ENCODE measurements at regions not wholly inside any gene's neighbourhood (a gene's known extent, or its start where the extent isn't known, plus 50 kb on each side); places are given as distances from the start of the nearest gene placed in this dataset.

DNA sequence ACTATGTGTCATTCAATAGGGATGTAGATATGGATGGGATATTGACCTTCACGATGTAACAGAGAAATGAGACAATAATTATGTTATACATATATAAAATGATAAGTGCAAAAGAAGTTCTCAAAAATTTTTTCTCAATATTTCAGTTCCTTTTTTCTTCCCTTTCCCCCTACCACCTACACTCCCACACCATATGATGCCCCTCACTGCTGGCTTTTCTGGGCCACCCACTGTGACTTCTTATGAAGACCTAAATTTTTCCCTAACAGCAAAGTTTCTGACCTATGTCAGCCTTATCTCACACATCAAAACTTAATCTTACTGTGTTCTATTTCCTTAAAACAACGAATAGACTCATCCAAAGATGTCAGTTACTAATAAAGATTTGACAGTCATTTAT, 89.9 kb upstream of the MYLIP start:
- H3K27ac ChIP-seq (ENCODE audit: low read depth), result no peak overlapping the region
- TF ChIP-seq, protein P1, sequence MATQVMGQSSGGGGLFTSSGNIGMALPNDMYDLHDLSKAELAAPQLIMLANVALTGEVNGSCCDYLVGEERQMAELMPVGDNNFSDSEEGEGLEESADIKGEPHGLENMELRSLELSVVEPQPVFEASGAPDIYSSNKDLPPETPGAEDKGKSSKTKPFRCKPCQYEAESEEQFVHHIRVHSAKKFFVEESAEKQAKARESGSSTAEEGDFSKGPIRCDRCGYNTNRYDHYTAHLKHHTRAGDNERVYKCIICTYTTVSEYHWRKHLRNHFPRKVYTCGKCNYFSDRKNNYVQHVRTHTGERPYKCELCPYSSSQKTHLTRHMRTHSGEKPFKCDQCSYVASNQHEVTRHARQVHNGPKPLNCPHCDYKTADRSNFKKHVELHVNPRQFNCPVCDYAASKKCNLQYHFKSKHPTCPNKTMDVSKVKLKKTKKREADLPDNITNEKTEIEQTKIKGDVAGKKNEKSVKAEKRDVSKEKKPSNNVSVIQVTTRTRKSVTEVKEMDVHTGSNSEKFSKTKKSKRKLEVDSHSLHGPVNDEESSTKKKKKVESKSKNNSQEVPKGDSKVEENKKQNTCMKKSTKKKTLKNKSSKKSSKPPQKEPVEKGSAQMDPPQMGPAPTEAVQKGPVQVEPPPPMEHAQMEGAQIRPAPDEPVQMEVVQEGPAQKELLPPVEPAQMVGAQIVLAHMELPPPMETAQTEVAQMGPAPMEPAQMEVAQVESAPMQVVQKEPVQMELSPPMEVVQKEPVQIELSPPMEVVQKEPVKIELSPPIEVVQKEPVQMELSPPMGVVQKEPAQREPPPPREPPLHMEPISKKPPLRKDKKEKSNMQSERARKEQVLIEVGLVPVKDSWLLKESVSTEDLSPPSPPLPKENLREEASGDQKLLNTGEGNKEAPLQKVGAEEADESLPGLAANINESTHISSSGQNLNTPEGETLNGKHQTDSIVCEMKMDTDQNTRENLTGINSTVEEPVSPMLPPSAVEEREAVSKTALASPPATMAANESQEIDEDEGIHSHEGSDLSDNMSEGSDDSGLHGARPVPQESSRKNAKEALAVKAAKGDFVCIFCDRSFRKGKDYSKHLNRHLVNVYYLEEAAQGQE (IDR thresholded peaks at IDR 0.05; ENCODE audit: unreplicated experiment), result no peak
- TF ChIP-seq POLR2AphosphoS5 (IDR thresholded peaks at IDR 0.05; ENCODE audit: low read depth), result no peak
- TF ChIP-seq EZH2phosphoT487 (IDR thresholded peaks at IDR 0.05; ENCODE audit: unreplicated experiment), result no peak
- TF ChIP-seq NANOG (IDR thresholded peaks at IDR 0.05; ENCODE audit: borderline replicate concordance), result no peak
- TF ChIP-seq, protein P2, sequence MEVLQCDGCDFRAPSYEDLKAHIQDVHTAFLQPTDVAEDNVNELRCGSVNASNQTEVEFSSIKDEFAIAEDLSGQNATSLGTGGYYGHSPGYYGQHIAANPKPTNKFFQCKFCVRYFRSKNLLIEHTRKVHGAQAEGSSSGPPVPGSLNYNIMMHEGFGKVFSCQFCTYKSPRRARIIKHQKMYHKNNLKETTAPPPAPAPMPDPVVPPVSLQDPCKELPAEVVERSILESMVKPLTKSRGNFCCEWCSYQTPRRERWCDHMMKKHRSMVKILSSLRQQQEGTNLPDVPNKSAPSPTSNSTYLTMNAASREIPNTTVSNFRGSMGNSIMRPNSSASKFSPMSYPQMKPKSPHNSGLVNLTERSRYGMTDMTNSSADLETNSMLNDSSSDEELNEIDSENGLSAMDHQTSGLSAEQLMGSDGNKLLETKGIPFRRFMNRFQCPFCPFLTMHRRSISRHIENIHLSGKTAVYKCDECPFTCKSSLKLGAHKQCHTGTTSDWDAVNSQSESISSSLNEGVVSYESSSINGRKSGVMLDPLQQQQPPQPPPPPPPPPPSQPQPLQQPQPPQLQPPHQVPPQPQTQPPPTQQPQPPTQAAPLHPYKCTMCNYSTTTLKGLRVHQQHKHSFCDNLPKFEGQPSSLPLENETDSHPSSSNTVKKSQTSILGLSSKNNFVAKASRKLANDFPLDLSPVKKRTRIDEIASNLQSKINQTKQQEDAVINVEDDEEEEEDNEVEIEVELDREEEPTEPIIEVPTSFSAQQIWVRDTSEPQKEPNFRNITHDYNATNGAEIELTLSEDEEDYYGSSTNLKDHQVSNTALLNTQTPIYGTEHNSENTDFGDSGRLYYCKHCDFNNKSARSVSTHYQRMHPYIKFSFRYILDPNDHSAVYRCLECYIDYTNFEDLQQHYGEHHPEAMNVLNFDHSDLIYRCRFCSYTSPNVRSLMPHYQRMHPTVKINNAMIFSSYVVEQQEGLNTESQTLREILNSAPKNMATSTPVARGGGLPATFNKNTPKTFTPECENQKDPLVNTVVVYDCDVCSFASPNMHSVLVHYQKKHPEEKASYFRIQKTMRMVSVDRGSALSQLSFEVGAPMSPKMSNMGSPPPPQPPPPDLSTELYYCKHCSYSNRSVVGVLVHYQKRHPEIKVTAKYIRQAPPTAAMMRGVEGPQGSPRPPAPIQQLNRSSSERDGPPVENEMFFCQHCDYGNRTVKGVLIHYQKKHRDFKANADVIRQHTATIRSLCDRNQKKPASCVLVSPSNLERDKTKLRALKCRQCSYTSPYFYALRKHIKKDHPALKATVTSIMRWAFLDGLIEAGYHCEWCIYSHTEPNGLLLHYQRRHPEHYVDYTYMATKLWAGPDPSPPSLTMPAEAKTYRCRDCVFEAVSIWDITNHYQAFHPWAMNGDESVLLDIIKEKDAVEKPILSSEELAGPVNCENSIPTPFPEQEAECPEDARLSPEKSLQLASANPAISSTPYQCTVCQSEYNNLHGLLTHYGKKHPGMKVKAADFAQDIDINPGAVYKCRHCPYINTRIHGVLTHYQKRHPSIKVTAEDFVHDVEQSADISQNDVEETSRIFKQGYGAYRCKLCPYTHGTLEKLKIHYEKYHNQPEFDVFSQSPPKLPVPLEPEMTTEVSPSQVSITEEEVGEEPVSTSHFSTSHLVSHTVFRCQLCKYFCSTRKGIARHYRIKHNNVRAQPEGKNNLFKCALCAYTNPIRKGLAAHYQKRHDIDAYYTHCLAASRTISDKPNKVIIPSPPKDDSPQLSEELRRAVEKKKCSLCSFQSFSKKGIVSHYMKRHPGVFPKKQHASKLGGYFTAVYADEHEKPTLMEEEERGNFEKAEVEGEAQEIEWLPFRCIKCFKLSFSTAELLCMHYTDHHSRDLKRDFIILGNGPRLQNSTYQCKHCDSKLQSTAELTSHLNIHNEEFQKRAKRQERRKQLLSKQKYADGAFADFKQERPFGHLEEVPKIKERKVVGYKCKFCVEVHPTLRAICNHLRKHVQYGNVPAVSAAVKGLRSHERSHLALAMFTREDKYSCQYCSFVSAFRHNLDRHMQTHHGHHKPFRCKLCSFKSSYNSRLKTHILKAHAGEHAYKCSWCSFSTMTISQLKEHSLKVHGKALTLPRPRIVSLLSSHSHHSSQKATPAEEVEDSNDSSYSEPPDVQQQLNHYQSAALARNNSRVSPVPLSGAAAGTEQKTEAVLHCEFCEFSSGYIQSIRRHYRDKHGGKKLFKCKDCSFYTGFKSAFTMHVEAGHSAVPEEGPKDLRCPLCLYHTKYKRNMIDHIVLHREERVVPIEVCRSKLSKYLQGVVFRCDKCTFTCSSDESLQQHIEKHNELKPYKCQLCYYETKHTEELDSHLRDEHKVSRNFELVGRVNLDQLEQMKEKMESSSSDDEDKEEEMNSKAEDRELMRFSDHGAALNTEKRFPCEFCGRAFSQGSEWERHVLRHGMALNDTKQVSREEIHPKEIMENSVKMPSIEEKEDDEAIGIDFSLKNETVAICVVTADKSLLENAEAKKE (CRISPR knock-in tag; IDR thresholded peaks at IDR 0.05), result no peak
- TF ChIP-seq CREB1 (CRISPR knock-in tag; IDR thresholded peaks at IDR 0.05; ENCODE audit: low read depth), result no peak
- TF ChIP-seq, protein P3, sequence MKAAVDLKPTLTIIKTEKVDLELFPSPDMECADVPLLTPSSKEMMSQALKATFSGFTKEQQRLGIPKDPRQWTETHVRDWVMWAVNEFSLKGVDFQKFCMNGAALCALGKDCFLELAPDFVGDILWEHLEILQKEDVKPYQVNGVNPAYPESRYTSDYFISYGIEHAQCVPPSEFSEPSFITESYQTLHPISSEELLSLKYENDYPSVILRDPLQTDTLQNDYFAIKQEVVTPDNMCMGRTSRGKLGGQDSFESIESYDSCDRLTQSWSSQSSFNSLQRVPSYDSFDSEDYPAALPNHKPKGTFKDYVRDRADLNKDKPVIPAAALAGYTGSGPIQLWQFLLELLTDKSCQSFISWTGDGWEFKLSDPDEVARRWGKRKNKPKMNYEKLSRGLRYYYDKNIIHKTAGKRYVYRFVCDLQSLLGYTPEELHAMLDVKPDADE (IDR thresholded peaks at IDR 0.05), result no peak
- no peak for TF ChIP-seq ZNF114 (CRISPR knock-in tag; IDR thresholded peaks at IDR 0.05)
- no peak for TF ChIP-seq JUNB (IDR thresholded peaks at IDR 0.05; ENCODE audit: unreplicated experiment)
- TF ChIP-seq STAT1 (IDR thresholded peaks at IDR 0.05; ENCODE audit: unreplicated experiment), result no peak
- no peak for TF ChIP-seq ZNF331 (CRISPR knock-in tag; IDR thresholded peaks at IDR 0.05; ENCODE audit: low read depth)
- no peak for TF ChIP-seq EZH2 (IDR thresholded peaks at IDR 0.05; ENCODE audit: low read depth, unreplicated experiment)
- TF ChIP-seq, protein P4, sequence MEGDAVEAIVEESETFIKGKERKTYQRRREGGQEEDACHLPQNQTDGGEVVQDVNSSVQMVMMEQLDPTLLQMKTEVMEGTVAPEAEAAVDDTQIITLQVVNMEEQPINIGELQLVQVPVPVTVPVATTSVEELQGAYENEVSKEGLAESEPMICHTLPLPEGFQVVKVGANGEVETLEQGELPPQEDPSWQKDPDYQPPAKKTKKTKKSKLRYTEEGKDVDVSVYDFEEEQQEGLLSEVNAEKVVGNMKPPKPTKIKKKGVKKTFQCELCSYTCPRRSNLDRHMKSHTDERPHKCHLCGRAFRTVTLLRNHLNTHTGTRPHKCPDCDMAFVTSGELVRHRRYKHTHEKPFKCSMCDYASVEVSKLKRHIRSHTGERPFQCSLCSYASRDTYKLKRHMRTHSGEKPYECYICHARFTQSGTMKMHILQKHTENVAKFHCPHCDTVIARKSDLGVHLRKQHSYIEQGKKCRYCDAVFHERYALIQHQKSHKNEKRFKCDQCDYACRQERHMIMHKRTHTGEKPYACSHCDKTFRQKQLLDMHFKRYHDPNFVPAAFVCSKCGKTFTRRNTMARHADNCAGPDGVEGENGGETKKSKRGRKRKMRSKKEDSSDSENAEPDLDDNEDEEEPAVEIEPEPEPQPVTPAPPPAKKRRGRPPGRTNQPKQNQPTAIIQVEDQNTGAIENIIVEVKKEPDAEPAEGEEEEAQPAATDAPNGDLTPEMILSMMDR (conservative IDR thresholded peaks at IDR 0.05; ENCODE audit: low read depth in 2 of 2), result no peak

More for the DNA sequence above, 89.9 kb upstream of the MYLIP start:
- H3K27me3 ChIP-seq (ENCODE audit: insufficient read depth), result no peaks in the 10 kb centered on the region
- no peaks in the 10 kb centered on the region for H3K4me1 ChIP-seq (ENCODE audit: insufficient read depth)
- no peak overlapping the region for H2AFZ ChIP-seq
- peaks cover 42% of the 10 kb centered on the region for H3K9me3 Mint-ChIP-seq
- H3F3A ChIP-seq (replicated peaks; ENCODE audit: low read depth), result no peaks in the 10 kb centered on the region
- no peaks in the 10 kb centered on the region for H4K20me1 ChIP-seq (replicated peaks; ENCODE audit: insufficient read depth)
- DNase-seq (ENCODE audit: low spot score), result no peak
- H3K27ac Mint-ChIP-seq, result no peak overlapping the region
- H3K4me2 ChIP-seq, result no peak overlapping the region
- ATAC-seq, result no peak
- peaks cover 13% of the 10 kb centered on the region for H3K36me3 ChIP-seq (ENCODE audit: insufficient read depth)
- H3K4me3 ChIP-seq, result no peak overlapping the region
- no peaks in the 10 kb centered on the region for H3K79me2 ChIP-seq (replicated peaks; ENCODE audit: insufficient read depth)
- H3K27me3 Mint-ChIP-seq (ENCODE audit: insufficient read depth, low read depth, poor library complexity), result peaks cover 3% of the 10 kb centered on the region
- no peak overlapping the region for H3K4me3 Mint-ChIP-seq
- peaks cover 34% of the 10 kb centered on the region for H3K36me3 Mint-ChIP-seq (ENCODE audit: low read depth)
- peaks cover 13% of the 10 kb centered on the region for H3K9me2 ChIP-seq (ENCODE audit: insufficient read depth)
- H3K4me1 Mint-ChIP-seq, result no peaks in the 10 kb centered on the region; the same call in 2 of the 3 replicates
